HG02678 (cell line): ENCODE measurements at regions not wholly inside any gene's neighbourhood (a gene's known extent, or its start where the extent isn't known, plus 50 kb on each side); places are given as distances from the start of the nearest gene placed in this dataset.
"Not testable (repeated sequence)": the region's sequence is repeated elsewhere in the genome, so short reads cannot be mapped to it uniquely, and the experiment has no call there.

ENCODE experiments used
- ATAC-seq: cut with Tn5 transposase; IDR thresholded peaks from one replicate; pipeline ENCODE4 v1.9.1; 2021; ENCODE audit warnings: mild to moderate bottlenecking, moderate library complexity; ENCODE audit not compliant: unreplicated experiment

- ATAC-seq, result no peak
Observed at GRCh38 chr7:138308136-138308535, 151.9 kb upstream of the TRIM24 start.

- ATAC-seq, result no peak
Observed at GRCh38 chr7:138309186-138309585, 150.9 kb upstream of the TRIM24 start.

GRCh38 chr7:138313829-138314178 is 146.3 kb upstream of the TRIM24 start:
- ATAC-seq, result no peak

DNA sequence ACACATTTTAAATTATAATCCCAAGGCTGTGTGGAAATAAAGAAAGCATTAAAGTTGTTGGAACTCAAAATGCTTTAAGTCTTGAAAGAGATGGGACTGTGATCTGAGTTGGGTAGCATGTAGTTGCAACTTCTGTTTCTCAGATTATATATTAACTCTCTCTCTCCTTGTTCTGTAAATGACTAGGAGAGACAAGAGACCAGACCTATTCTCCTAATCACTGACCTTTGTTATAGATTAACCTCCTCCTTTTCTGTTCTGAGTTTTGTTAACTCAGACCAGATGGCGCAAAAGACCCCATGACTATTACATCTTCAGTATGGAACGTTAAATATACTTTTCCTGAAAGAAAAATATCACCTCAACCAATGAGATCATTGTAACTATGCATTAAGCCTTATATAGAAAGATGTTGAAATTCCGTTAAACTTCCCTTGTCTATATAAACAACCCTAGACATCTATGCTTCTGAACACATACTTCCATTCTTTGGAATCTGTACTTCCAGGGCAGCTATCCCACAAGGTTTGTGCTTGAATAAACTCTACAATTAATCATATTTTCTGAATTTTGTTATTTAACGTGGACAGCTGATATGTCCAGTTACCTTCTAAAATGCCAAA is 143.5 kb upstream of the TRIM24 start:
- peak; percentile 94 for ATAC-seq

DNA sequence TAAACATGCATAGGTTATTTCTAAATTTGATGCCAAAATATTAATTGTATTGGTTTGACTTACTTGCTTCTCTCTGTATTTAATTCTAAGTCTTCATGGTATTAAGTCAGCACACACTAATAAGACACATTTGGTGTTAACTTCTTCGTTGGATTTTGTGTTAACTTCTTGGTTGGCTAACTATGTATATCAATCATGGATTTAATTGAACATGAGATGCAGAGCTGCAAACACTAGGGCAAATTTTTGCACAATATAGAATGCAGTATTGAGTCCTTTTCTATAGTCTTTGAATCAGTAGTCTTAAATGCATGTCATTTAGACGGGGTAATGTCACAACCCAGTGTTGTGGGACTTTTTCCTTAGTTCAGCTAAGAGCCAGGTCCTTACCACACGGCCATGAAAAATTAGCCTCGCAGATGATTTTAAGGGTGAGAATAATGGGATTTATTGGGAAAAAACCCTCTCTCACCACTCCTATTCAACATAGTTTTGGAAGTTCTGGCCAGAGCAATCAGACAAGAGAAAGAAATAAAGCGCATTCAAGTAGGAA is 142.9 kb upstream of the TRIM24 start:
- no peak for ATAC-seq

GRCh38 chr7:138324941-138325340 is 135.1 kb upstream of the TRIM24 start:
- no peak for ATAC-seq

- no peak for ATAC-seq
Observed at GRCh38 chr7:138325434-138325833, 134.6 kb upstream of the TRIM24 start.

DNA sequence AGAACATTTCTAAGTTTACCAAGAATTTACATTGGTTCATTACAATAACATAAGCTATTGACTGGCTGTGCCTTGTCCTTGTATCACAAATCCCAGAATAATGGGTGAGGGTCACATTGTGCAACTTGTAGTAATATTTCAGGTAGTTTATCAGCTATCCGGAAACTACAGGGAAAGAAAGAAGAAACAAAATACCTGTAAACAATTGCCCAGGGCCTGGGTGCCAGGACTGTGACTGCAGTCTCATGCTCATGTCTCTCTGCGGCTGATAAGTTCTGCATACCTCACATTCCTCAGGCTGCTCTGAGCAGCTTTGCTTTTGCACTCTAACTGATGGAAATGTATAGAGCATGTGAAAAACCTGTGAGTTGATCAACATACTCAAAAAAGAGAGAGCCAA is 131.8 kb upstream of the TRIM24 start:
- no peak for ATAC-seq

GRCh38 chr7:138332850-138333249 is 127.2 kb upstream of the TRIM24 start:
- not testable (repeated sequence) for ATAC-seq

DNA sequence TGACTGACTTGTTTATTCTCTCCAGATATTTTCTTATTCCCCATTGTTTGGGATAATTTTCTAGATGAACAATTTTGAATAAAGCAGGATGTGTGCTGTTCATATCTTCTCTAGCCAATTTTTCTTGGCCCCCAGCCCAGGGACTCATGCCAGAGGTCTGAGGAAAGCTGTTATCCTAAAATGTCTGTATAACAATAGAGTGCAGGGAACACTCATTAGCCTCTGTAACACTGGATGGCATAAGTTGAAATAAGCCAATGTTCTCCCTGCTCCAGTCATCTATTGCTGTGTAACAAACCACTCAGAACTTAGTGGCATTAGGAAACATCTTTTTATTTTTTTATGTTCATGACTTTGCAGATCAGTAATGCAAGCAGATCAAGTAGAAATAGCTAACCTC is 121.7 kb upstream of the TRIM24 start:
- no peak for ATAC-seq

GRCh38 chr7:138339229-138339628 is 120.8 kb upstream of the TRIM24 start:
- ATAC-seq, result not testable (repeated sequence)

DNA sequence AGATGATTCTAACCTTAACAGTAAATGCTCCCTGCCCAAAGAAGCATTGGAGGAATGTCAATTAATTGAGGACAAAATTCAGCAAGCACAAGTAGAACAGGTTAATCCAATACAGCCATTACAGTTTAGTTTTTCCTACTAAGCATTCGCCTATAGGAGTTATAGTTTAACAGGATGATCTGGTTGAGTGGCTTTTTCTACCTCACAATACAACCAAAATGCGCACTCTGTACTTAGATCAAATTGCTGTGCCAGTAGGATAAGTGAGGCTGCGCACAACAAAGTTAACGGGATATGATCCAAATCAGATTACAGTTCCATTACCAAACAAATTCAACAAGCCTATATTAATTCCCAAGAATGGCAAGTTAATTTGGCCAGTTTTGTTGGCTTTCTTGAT is 117.1 kb upstream of the TRIM24 start:
- no peak for ATAC-seq

- no peak for ATAC-seq
Observed at GRCh38 chr7:138345567-138345966, 114.5 kb upstream of the TRIM24 start.

DNA sequence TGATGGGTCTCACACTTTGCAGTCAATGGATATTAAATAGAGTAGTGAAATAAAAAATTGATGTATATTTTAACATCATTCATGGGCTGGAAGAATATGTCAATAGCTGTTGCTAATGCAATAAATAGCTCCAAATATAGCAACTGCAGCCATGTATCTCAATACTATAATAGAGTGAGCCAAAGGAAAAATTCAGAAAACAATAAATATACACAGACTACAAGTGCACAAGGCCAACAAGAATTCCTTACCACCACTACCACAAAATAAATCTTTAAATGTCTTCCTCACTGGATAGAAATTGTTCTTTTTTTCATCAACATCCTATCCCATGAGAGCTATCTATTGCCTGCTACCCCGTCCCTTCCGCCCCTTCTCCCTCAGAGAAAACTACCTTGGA is 113.1 kb upstream of the TRIM24 start:
- ATAC-seq, result no peak

DNA sequence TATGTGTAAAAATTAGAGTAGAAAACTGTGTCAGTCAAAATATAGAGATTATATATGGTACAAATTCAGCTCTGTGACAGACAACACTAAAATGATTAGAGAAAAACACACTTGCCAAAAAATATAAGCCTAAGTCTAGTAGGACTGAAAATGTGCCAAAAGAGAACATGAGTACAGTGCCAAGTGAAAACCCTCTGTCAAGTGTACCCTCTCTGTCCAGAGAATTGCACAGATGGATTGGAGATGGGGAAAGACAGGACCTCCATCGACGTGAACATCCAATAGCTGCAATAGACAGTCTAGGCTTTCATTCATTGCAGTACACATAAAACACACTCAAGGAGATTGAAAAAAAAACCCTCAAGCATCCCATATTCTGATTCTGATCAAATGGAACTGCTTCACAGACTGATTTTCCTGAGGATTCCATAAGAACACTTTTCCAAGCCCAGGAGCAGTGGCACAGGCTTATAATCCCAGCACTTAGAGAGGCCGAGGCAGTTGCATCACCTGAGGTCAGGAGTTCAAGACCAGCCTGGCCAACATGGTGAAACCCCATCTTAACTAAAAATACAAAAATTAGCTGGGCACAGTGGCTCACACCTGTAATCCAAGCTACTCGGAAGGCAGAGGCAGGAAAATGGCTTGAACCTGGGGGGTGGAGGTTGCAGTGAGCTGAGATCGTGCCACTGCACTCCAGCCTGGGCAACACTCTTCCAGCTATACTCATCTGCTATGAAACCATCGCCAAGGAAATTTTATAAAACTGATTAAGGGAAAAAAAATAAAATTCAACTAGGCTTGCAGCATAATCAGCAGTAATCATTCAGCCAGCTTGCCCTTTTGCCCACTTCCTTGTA is 110.0 kb upstream of the TRIM24 start:
- no peak for ATAC-seq

DNA sequence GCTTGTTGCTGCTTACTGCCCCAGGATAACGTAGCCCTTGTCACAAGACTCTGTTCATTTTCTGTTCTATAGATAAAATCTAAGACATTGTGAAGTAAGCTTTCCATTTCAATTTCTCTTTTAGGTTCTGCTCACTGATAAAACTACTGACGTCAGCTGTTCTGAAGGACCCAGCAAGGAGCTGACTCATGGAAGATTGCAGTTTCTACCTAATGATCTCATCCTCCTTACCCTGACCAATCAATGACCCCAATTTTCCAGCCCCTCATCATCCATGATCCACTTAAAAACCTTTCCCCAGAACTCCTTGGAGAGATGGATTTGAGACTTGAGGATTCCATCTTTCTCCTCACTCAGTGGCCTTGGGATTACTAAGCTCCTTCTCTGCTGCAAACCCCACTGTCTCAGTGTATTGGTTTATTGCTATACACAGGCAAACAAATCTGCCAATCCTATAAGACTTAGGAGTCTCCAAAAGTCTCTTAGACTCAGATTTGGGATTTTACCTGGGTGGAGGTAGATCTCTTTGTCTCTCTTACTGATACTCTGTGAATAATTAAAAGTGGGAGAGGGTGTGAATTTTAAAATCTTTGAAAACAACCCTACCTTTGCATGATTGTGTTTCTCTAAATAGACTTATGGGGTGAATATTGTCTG is 109.2 kb upstream of the TRIM24 start:
- ATAC-seq, result no peak

DNA sequence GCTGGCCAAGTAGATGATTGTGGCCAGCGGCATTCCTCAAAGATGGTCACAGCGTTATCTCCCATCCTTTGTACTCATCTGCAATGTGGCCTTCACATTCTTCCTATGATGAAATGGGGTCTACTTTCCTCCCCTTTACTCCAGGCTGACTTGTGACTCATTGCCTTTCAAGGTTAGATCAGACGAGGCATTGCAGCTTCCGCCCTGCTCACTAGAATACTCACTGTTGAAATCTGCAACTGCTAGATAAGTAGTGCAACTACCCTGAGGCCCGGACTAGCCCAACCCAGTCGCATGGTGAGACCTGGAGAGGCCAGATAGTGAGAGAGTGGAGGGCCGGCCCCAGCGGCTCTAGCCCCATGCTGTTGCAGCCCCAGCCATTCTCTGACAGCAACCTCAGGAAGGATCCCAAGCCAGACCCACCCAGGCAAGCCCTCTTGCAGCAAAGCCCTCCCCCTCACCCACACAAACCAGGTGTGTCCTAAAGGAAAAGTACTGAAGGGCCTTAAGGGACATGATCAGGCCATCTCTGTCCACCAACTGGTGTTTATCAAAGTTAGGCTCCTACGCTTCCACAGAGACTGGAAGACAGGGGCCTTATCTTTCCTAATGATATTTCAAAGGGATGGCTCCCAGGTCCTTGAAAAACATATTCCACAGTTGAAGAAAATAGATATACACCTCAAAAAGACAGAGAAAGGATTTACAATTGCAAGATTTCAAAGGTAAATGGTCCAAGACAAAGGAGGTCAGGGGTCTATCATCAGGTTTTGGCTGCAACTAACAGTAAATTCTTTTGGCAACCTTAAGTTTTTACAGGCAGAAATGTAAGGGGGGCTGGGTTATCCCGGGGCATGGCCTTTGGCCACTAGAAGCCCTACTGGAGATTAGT is 107.2 kb upstream of the TRIM24 start:
- no peak for ATAC-seq

GRCh38 chr7:138354066-138354465 is 106.0 kb upstream of the TRIM24 start:
- no peak for ATAC-seq

GRCh38 chr7:138355254-138355653 is 104.8 kb upstream of the TRIM24 start:
- ATAC-seq, result no peak

GRCh38 chr7:138358850-138359341 is 101.2 kb upstream of the TRIM24 start:
- no peak for ATAC-seq
